ENCODE measurements at regions not wholly inside any gene's neighbourhood (a gene's known extent, or its start where the extent isn't known, plus 50 kb on each side); places are given as distances from the start of the nearest gene placed in this dataset.
"Not testable (repeated sequence)": the region's sequence is repeated elsewhere in the genome, so short reads cannot be mapped to it uniquely, and the experiment has no call there.

DNA sequence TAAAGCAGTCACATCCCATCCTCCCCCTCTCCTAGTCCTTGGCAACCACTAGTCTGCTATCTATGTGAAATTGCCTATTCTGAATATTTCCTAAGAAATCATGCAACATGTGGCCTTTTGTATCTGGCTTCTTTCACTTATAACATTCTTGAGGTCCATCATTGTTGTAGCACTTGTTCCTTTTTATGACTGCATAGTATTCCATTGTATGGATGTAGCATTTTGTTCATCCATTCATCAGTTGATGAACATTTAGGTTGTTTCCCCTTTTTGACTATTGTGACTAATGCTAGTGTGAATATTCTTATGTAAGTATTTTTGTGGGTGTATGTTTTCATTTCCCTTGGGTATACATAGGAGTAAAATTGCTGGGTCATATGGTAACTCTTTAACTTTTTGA is 2924.2 kb upstream of the OR11H1 start:
- TF ChIP-seq, protein P1, sequence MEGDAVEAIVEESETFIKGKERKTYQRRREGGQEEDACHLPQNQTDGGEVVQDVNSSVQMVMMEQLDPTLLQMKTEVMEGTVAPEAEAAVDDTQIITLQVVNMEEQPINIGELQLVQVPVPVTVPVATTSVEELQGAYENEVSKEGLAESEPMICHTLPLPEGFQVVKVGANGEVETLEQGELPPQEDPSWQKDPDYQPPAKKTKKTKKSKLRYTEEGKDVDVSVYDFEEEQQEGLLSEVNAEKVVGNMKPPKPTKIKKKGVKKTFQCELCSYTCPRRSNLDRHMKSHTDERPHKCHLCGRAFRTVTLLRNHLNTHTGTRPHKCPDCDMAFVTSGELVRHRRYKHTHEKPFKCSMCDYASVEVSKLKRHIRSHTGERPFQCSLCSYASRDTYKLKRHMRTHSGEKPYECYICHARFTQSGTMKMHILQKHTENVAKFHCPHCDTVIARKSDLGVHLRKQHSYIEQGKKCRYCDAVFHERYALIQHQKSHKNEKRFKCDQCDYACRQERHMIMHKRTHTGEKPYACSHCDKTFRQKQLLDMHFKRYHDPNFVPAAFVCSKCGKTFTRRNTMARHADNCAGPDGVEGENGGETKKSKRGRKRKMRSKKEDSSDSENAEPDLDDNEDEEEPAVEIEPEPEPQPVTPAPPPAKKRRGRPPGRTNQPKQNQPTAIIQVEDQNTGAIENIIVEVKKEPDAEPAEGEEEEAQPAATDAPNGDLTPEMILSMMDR (IDR thresholded peaks at IDR 0.05), result not testable (repeated sequence)
- not testable (repeated sequence) for TF ChIP-seq POLR2A (IDR thresholded peaks at IDR 0.05)
